H1 (cell line): ENCODE measurements at regions not wholly inside any gene's neighbourhood (a gene's known extent, or its start where the extent isn't known, plus 50 kb on each side); places are given as distances from the start of the nearest gene placed in this dataset.

Experiments used
- CTCF ChIA-PET: fragments of 300-600 bp; sonication (Branson Sonifier 250); formaldehyde crosslinking; loops from one replicate; lab custom pipeline; 2021; ENCODE audit not compliant: partially characterized antibody; lab: Charles Lee
- POLR2A ChIA-PET: fragments of 300-600 bp; sonication (Branson Sonifier 250); formaldehyde crosslinking; loops from one replicate; lab custom pipeline; 2021; ENCODE audit warnings: inconsistent platforms; ENCODE audit not compliant: partially characterized antibody; lab: Charles Lee
- DNase-seq, 2 experiments: peaks; one replicate each; pipeline versions ENCODE4 v3.0.0 to v3.0.0-alpha.2; 2010 to 2022; ENCODE audit warnings: low spot score in 2 of 2, low read depth in 1 of 2, mixed read lengths in 1 of 2
- FAIRE-seq: peaks from 2 replicates; lab custom pipeline; 2011; peaks lifted over from hg19 to GRCh38; lab: Jason Lieb, UNC
- H2AFZ ChIP-seq: 2 replicates; pipeline ENCODE4 v1.8.1; 2012; ENCODE audit warnings: low read length, inconsistent platforms
- H2AK5ac ChIP-seq: 2 replicates; pipeline ENCODE4 v1.6.1; 2013; ENCODE audit warnings: low read depth, low read length
- H2BK120ac ChIP-seq: replicated peaks from 2 replicates; pipeline ENCODE3; 2013; ENCODE audit warnings: low read depth, low read length, inconsistent platforms
- H2BK12ac ChIP-seq: 2 replicates; pipeline ENCODE4 v1.6.1; 2013; ENCODE audit warnings: low read depth, low read length
- H2BK15ac ChIP-seq: 2 replicates; pipeline ENCODE4 v1.6.1; 2013; ENCODE audit warnings: low read length
- H2BK20ac ChIP-seq: 2 replicates; pipeline ENCODE4 v1.6.1; 2013; ENCODE audit warnings: low read length
- H2BK5ac ChIP-seq: 2 replicates; pipeline ENCODE4 v1.6.1; 2013; ENCODE audit warnings: low read depth, low read length
- H3K14ac ChIP-seq: 2 replicates; pipeline ENCODE4 v1.6.1; 2013; ENCODE audit warnings: inconsistent platforms; ENCODE audit not compliant: insufficient read length
- H3K18ac ChIP-seq: 2 replicates; pipeline ENCODE4 v1.6.1; 2013; ENCODE audit warnings: low read length; ENCODE audit errors: extremely low read depth
- H3K23ac ChIP-seq: 2 replicates; pipeline ENCODE4 v1.6.1; 2013; ENCODE audit warnings: inconsistent platforms; ENCODE audit not compliant: insufficient read length
- H3K23me2 ChIP-seq: 2 replicates; pipeline ENCODE4 v1.6.1; 2013; ENCODE audit warnings: low read depth, low read length
- H3K27ac ChIP-seq: 2 replicates; pipeline ENCODE4 v1.6.1; 2011; ENCODE audit warnings: low read depth, low read length, inconsistent platforms
- H3K27me3 ChIP-seq, 4 experiments: replicated peaks in 1 of 4; 1 replicate in 1 of 4; 2 replicates in 3 of 4; pipeline versions ENCODE4 v1.6.1 to v1.8.1; 2011 to 2013; ENCODE audit warnings: low read length in 3 of 4, mild to moderate bottlenecking in 3 of 4, inconsistent platforms in 2 of 4, mixed read lengths in 2 of 4, moderate library complexity in 1 of 4; ENCODE audit not compliant: control insufficient read depth in 3 of 4, insufficient read depth in 3 of 4; ENCODE audit errors: extremely low read depth in 1 of 4
- H3K36me3 ChIP-seq, 4 experiments: 2 replicates each; pipeline versions ENCODE4 v1.6.1 to v1.8.1; 2011 to 2013; ENCODE audit warnings: mild to moderate bottlenecking in 4 of 4, low read length in 3 of 4, moderate library complexity in 2 of 4, control low read depth in 1 of 4, inconsistent platforms in 1 of 4; ENCODE audit not compliant: insufficient read depth in 4 of 4, control insufficient read depth in 2 of 4
- H3K4ac ChIP-seq: replicated peaks from 2 replicates; pipeline ENCODE3; 2013; ENCODE audit warnings: low read length, low read depth, mixed read lengths, inconsistent platforms; ENCODE audit not compliant: insufficient read length
- H3K4me1 ChIP-seq, 4 experiments: replicated peaks in 1 of 4; 1 replicate in 1 of 4; 2 replicates in 3 of 4; pipeline versions ENCODE4 v1.6.1 to v1.8.1; 2011 to 2013; ENCODE audit warnings: low read length in 3 of 4, inconsistent platforms in 2 of 4, mixed read lengths in 1 of 4; ENCODE audit not compliant: insufficient read depth in 4 of 4, control insufficient read depth in 3 of 4
- H3K4me2 ChIP-seq, 2 experiments: 2 replicates each; pipeline versions ENCODE4 v1.6.1 to v1.8.1; 2011 to 2013; ENCODE audit warnings: low read depth in 2 of 2, low read length in 2 of 2, control low read depth in 1 of 2, inconsistent platforms in 1 of 2, mild to moderate bottlenecking in 1 of 2; ENCODE audit not compliant: insufficient read depth in 1 of 2
- H3K4me3 ChIP-seq, 4 experiments: fragments of 200-600, 300-600 bp in 1 of 4; sonication (generic), shearing (Covaris generic), sonication (Bioruptor Twin) in 1 of 4; 2 replicates each; pipeline versions ENCODE4 v1.5.1 to v1.8.1; 2011 to 2016; ENCODE audit warnings: low read length in 4 of 4, low read depth in 3 of 4, control low read depth in 2 of 4, inconsistent platforms in 2 of 4, mild to moderate bottlenecking in 2 of 4, mixed read lengths in 1 of 4, moderate library complexity in 1 of 4; ENCODE audit not compliant: insufficient read depth in 2 of 4; ENCODE audit errors: extremely low read depth in 1 of 4
- H3K56ac ChIP-seq: replicated peaks from 2 replicates; pipeline ENCODE3; 2013; ENCODE audit warnings: low read depth, mild to moderate bottlenecking, mixed read lengths, low read length, inconsistent platforms; ENCODE audit not compliant: insufficient read length
- H3K79me1 ChIP-seq: 2 replicates; pipeline ENCODE4 v1.6.1; 2013; ENCODE audit warnings: low read depth, low read length, control low read depth
- H3K79me2 ChIP-seq, 2 experiments: 2 replicates each; pipeline versions ENCODE4 v1.6.1 to v1.8.1; 2012 to 2013; ENCODE audit warnings: low read length in 2 of 2, mild to moderate bottlenecking in 2 of 2, inconsistent platforms in 1 of 2; ENCODE audit not compliant: insufficient read depth in 2 of 2, control insufficient read depth in 1 of 2
- H3K9ac ChIP-seq, 4 experiments: replicated peaks in 1 of 4; 1 replicate in 1 of 4; 2 replicates in 3 of 4; pipeline versions ENCODE4 v1.6.1 to v1.8.1; 2011 to 2013; ENCODE audit warnings: low read depth in 3 of 4, low read length in 3 of 4, control low read depth in 2 of 4, mild to moderate bottlenecking in 2 of 4, moderate library complexity in 2 of 4, inconsistent platforms in 1 of 4; ENCODE audit errors: extremely low read depth in 1 of 4
- H3K9me3 ChIP-seq, 2 experiments: 2 replicates each; pipeline versions ENCODE4 v1.6.1 to v1.8.1; 2012 to 2013; ENCODE audit warnings: mild to moderate bottlenecking in 2 of 2, moderate library complexity in 2 of 2, control low read depth in 1 of 2, inconsistent platforms in 1 of 2, low read depth in 1 of 2, low read length in 1 of 2, mixed read lengths in 1 of 2; ENCODE audit not compliant: insufficient read depth in 2 of 2
- H4K20me1 ChIP-seq, 2 experiments: replicated peaks in 1 of 2; 2 replicates each; pipeline versions ENCODE3 to v1.8.1; 2011 to 2013; ENCODE audit warnings: inconsistent platforms in 2 of 2, low read length in 2 of 2, mild to moderate bottlenecking in 1 of 2; ENCODE audit not compliant: insufficient read depth in 2 of 2, control insufficient read depth in 1 of 2
- H4K5ac ChIP-seq: 2 replicates; pipeline ENCODE4 v1.6.1; 2013; ENCODE audit warnings: low read length, low read depth, mixed read lengths, inconsistent platforms; ENCODE audit not compliant: insufficient read length
- H4K8ac ChIP-seq: 2 replicates; pipeline ENCODE4 v1.8.0; 2013; ENCODE audit warnings: mild to moderate bottlenecking, moderate library complexity, low read length, inconsistent platforms; ENCODE audit not compliant: insufficient read depth; ENCODE audit errors: extremely low read depth
- H4K91ac ChIP-seq: replicated peaks from 2 replicates; pipeline ENCODE3; 2013; ENCODE audit warnings: low read length, mixed read lengths, inconsistent platforms; ENCODE audit not compliant: insufficient read length
- CHD1 ChIP-seq: IDR thresholded peaks from 2 replicates; pipeline ENCODE4 v1.6.1; 2012; ENCODE audit warnings: low read depth, low read length, improper control_type of control experiment
- EGR1 ChIP-seq: IDR thresholded peaks from 2 replicates; pipeline ENCODE4 v1.6.1; 2011; ENCODE audit warnings: low read depth, low read length, borderline replicate concordance
- GTF2F1 ChIP-seq: IDR thresholded peaks from 2 replicates; pipeline ENCODE4 v1.6.1; 2012; ENCODE audit warnings: low read depth, low read length, improper control_type of control experiment, borderline replicate concordance
- SIRT6 ChIP-seq: IDR thresholded peaks from one replicate; pipeline ENCODE4 v1.7.1; 2012; ENCODE audit warnings: low read length, inconsistent platforms
- SP1 ChIP-seq: IDR thresholded peaks from 2 replicates; pipeline ENCODE4 v1.6.1; 2011; ENCODE audit warnings: low read depth, low read length
- TBP ChIP-seq: IDR thresholded peaks from 2 replicates; pipeline ENCODE4 v1.6.1; 2011; ENCODE audit warnings: low read depth, low read length, improper control_type of control experiment
- WGBS, 2 experiments: shearing (Covaris generic) in 1 of 2; methylation state at CpG; one replicate each; pipeline versions ENCODE4 v1.1.6 to v1.1.7; 2013 to 2015; ENCODE audit warnings: low lambda C conversion rate in 2 of 2, mixed read lengths in 2 of 2, inconsistent platforms in 1 of 2, low coverage in 1 of 2, missing lambda C conversion rate in 1 of 2; ENCODE audit not compliant: insufficient replicate concordance in 2 of 2, insufficient coverage in 1 of 2, insufficient read length in 1 of 2; ENCODE audit errors: extremely low coverage in 1 of 2, missing lambda C conversion rate in 1 of 2; 5-methylcytosine and 5-hydroxymethylcytosine counted together

- Histone ChIP-seq H2BK5ac (no peak overlapping the region), H2BK12ac (no peak overlapping the region), H3K27me3 (no peaks in the 10 kb centered on the region), H3K36me3 (no peaks in the 10 kb centered on the region), H2AK5ac (no peak overlapping the region), H4K91ac (no peak overlapping the region), H4K5ac (no peak overlapping the region), H3K23ac (no peak overlapping the region), H2BK15ac (no peak overlapping the region), H3K79me1 (no peaks in the 10 kb centered on the region), H3K56ac (no peak overlapping the region), H3K9ac (no peak overlapping the region), H4K8ac (no peak overlapping the region), H3K4ac (no peak overlapping the region), H4K20me1 (no peaks in the 10 kb centered on the region), H3K4me3 (no peak overlapping the region), H2AFZ (no peak overlapping the region), H3K18ac (no peak overlapping the region), H3K14ac (no peak overlapping the region), H2BK120ac (no peak overlapping the region), H3K79me2 (no peaks in the 10 kb centered on the region), H3K4me2 (no peak overlapping the region), H3K23me2 (no peaks in the 10 kb centered on the region), H2BK20ac (no peak overlapping the region), H3K27ac (no peak overlapping the region), H3K9me3 (no peaks in the 10 kb centered on the region), H3K4me1 (peaks cover 0 to 3% (median 2%) of the 10 kb centered on the region in 4 experiments; a peak in 3 of 7 replicates)
- DNase-seq (peak in 1 of 2 experiments; percentile 41), FAIRE-seq (no peak)
- ChIA-PET CTCF (no interaction called here), POLR2A (no interaction called here)
- WGBS, 2 experiments: 63% methylated on average over 8 of the region's 8 CpGs; no CpG with 5 or more reads in 1 of the 2 experiments
- TF ChIP-seq SIRT6: no peak
- no peak for TF ChIP-seq TBP
- no peak for TF ChIP-seq SP1
- TF ChIP-seq CHD1: no peak
- no peak for TF ChIP-seq GTF2F1
- no peak for TF ChIP-seq EGR1
These were observed 103.9 kb upstream of the XIRP2 start for GRCh38 chr2:166784296-166784946.
